Renal pelvis (tissue), 1 donor: ENCODE measurements at regions not wholly inside any gene's neighbourhood (a gene's known extent, or its start where the extent isn't known, plus 50 kb on each side); places are given as distances from the start of the nearest gene placed in this dataset.

Experiments
- DNase-seq: peaks from one replicate; pipeline ENCODE4 v3.0.0-alpha.2; 2013

DNA sequence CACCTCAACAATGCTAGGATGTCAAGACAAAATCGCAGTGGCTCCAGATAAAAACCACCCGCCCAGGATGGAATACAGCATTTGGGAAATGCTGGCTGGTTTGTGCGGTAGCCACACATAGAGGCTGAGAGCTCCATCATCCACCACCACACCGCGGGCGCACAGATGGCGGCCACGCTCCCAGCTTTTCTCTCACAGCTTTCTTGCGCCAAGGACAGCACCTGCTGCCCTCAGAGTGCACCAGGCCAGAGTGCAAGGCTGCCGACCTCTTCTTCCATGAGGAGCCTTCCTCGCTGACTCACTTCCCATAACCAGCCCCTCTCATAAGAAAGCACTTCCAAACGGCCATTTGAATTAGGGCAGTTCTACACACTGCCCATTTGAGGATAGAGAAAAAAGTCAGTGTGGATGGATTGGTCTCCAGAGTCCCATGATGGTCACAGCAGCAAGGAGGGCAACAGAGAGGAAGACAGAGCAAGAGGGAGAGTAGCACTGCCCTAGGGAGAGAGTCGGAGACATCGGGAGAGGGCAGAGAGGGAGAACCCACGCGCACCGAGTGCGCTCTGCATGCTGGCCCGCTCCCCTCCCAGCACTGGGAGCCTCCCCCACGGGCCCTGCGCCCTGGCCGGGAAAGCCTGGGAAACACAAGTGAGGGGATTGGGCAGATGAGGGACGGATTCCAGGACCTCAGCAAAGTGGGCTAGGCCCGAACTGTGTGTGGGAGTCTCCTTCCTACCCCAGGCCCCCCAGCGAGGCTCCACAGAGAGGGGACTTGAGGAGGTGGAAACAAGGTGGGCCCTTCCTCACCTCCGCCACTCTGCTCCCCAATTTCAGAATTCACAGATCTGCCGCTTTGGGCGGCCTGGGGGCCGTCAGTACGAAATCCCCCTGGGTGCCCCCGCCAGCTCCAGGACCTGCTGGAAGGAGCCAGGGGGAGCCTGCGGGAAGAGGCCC is 156.9 kb downstream of the USP12 start:
- DNase-seq: no peak

DNA sequence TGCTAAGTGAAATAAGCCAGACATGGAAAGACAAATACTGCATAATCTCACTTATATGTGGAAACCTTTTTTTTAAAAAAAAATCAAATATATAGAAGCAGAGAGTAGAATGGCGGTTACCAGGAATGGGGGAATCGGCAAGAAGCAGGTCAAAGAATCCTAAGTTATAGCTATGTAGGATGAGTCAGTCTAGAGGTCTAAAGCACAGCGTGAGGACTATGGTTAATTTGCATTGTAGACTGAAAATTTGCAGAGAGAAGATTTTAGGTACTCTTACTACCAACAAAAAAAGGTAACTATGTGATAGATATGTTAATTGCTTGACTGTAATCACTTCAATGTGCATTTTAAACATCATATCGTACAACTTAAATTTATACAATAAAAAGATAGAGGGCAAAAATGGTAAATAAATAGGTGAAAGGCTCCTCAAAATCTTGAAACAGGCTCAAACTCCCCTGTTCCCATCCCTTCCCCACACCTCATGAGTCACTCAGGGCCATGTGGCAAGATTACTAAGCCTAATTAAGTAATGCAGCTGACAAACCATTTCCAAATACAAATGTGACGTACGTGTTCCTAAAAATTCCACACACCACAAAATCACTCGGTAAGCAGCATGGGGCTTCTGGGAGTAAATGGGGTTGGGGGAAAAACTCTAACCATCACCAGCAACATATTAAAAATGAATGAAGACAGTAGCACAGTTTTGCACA is 159.0 kb downstream of the USP12 start:
- DNase-seq: no peak

DNA sequence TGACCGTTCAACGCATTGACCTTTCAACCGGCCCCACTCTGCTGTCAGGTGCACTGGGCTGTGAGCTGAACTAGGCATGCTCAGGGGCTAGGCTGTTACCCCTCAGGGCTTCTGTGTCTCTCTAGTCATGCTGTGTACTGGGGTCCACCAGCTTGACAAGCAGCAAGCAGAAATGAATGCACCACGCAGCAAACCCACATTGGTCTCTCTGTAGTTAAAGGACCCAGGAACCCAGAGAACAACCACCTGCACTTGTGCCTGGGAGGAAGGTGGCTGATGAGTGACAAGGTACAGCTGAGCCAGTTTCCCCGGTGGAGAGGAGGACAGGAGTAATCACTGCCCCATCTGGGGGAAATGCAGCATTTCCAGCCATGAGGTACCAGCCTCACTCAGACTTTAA is 159.9 kb downstream of the USP12 start:
- DNase-seq: no peak

DNA sequence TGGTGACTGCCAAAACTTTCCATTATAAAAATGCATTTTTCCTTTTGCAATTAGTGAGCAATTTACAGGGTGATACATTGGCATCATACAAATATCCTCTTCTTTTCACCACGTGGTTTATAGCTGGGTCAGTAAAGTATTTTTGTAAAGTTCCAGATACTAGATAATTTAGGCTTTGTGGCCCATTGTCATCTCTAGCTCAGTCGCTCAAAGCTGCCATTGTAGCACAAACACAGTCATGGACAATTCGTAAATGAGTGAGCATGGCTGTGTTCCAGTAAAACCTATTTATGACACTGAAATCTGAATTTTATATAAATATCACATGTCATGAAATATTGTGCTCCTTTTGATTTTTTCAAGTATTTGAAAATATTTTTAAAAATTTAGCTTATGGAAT is 162.9 kb downstream of the USP12 start:
- DNase-seq: no peak

DNA sequence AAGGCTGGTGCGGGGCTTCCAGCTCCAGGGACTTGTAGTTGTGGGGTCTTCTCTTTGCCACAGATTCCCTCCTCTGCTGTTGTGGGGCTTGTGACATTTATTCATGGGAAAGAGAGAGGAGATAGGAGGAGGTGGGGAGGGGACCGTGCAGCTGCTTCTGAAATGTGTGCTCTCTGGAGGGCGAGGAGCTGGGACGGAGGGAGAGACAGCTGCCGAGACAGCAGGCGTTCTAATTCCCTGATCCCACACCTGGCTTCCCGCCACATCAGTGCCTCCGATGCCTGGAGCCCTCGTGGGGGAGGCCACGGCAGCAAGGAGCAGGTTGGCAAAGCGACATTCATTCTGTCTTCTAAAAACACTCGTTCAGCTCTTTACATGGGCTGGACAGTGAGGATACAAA is 164.4 kb downstream of the USP12 start:
- DNase-seq: no peak

DNA sequence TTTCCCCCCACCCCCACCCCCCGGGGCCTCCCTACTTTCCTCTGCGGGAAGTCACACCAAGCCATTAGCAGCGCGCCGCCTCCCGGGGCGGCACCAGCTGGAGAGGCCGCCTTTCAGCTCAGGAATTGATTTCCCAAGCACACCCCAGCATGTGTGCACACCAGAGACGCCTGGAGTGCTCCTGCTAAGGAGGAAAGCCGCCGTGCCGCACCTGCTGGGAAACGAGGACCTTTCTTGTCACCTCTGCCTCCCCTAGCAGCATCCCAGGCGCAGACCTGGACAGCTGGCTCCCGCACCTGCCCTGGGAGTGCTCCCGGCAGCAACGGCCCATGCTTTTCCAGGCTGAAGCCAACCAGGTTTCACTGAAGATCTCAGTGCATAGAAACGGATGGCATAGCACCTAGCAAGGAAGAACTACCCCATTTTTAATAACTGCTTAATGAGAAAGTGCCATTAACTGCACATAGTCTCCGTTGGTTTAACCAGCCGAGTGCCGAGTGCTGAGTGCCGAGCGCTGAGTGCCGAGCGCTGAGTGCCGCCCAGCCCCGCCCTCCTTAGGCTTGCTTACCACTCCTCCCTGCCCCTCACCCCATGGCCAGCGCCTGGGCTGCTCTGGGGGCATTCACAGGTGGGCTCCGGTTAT is 165.0 kb downstream of the USP12 start:
- no peak for DNase-seq

DNA sequence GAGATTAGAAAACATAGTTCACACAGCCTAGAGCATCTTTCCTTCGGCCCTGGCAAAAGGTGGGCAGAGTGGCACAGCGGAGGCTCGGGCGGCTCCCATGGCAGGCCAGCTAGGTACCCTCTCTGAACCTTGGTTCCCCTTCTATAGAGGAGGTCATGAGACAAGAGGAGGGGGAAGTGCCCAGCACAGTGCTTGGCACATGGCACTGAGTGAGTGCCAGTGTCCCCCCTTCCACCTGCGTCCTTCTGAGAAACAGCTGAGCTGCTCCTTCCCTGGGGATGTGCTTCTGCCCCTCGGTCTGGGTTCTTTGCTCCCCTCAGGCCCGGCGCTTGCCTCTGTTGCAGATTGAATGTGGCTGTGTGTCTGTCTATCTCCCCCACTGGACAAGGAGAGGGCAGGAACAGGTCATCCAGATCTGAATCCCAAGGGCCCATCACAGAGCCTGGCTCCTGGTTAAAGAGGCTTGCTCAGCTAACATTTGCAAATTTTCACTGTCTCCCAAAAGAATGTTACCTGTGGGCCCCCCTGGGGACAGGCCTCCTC is 165.6 kb downstream of the USP12 start:
- no peak for DNase-seq

DNA sequence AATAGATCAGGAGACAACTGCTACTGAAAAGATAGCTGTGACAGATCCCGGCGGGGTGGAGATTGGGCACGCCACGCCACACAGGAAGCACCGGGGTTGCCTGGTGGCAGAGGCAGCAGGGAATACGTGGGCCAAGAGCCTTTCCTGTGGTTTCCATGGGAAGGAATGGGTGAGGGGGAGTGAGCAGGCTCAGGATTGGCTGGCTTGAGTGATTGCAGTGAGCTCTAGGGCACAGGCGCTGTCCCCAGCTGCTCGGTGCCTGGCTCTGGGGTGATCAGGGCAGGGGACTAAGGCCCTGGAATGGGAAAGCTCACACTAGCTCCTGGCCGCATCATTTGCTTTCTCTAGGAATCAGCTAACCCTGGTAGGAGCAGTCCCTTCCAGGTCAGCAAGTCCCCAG is 166.1 kb downstream of the USP12 start:
- DNase-seq: no peak

DNA sequence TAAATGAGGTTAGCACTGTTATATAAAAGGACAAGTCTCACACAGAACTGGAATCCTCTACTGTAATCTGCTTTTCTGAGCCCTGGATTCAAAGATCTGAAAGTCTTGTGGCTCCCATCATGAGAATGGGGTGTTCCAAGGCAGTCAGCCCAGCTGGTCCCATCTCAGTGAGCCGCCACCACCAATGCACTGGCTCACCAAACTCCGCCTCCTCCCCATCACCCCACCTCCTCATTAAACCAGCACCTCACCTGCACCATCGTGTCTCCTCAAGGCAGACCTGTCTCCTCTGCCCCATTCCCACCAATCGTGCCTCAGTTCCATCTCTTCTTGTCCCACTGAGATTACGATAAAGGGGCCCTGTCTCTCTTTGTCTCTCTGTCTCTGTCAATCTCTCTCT is 166.7 kb downstream of the USP12 start:
- DNase-seq: no peak

DNA sequence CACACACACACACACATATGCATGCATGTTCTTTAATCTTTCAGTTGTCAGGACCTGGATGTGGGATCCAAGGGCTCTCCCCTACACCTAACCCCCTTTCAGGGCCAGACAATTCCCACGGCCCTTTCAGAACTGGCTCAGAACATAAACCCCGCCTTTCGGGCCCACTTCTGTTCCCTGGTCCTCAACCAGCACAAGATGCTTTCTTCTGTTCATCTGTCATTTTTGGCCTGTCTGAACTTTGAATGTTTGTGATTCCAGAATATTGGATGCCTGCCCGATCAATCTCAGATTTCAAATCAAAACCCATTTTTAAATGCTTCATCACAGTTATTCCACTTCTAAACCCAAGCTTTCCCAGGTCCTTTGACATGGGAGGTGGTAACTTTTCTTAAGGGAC is 167.3 kb downstream of the USP12 start:
- DNase-seq: no peak

DNA sequence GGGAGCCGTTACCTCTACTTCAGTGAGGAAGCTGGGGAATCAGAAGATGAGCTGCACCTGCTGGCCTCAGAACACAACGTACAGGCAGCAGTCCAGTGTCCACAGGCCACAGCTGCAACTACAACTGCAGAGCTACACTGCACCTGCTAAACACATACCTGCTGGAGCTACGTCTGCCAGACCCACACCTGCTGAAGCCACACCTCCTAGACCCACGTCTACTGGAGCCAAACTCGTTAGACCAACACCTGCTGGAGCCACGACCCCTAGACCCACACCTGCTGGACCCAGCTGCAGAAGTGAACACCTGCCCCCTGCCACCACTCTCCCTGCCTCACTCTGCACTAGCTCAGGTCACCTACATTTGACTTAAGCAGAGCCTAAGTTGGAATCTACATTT is 169.9 kb downstream of the USP12 start:
- no peak for DNase-seq

DNA sequence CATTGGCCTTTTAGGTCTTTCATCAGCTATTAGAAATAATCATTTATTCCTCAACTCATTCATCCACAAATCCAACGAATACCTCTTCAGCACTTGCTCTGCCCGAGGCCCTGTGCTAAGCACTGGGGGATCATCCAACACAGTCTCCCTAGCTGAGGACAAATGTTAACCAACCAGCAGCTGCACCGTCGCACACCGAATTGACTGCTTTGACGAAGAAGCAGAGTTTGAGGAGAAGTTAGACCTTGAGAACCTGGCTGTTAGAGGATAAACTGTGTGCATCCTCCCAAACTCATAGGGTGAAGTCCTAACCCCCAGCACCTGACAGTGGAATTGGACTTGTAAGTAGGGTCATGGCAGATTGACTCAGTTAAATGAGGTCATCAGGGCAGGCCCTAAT is 170.9 kb downstream of the USP12 start:
- no peak for DNase-seq

DNA sequence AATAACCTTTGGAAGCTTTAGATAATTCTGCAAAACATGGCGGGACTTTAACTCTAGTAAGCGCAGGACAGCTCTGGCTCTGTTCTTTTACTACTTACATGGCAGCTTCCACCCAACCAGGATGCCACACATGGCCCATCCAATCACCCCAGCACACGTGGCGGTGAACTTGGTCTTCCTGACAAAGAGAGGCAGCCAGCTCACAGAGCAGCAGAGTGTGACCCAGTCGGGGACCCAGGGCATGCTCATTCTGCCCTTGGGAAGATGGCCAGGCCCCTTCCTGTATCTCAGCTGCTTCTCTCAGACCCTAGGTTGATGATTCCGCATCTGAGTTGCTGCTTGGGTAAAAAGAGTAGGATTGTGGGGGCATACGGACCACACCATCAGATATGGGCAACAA is 172.1 kb downstream of the USP12 start:
- DNase-seq: no peak

DNA sequence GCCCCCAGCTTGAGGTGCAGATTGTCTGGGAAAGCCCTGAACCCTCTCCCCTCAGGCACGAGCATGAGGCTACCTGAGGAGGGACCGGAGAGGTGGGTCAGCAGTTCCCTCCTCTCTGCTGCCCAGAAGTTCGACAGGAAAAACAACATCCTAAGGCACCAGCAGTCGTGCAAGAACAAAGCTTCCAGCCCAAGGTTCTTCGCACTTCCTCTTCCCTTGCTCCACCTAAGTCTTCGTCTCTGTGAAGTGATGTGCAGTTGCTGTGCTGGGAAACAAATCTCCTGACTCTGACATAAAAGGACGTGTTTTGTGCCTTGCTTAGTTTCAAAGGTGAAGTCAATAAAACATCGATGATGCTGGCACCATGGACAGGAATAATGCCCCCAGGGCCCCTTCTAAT is 173.3 kb downstream of the USP12 start:
- no peak for DNase-seq

DNA sequence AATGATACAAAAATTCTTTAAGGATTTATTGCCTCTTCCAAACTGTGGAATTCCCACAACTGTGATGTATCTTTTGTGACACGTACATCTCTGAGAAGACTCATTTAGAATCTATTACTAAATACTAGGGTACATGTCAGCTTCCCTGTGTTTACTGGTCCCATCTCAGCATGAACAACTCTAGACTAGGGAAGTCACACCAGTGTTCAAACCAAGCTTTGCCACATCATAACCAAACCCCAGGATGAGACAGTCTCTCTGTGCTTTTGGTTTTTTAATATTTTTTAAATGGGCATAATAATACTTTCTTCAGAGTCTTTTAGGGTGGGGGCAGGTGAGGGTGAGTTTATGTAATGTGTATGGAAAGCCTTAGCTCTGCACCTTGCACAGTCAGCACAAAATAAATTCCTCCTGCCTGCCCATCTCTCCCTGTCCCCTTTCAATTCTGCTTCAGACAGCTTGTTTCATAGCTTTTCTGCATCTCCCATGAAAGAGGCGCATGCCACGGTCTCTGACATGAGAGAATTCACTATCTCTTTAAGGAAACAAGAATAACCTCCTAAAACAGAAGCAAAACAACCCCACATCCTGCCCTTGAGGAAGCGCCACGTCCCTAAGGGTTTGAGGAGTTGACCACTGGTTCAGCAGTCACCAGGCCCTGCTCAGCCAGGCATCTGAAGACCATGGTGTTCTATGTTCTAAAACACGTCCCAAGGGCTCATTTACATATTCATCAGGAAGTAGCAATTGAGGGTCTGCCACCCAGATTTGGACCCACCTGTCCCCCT is 174.5 kb downstream of the USP12 start:
- DNase-seq: no peak

DNA sequence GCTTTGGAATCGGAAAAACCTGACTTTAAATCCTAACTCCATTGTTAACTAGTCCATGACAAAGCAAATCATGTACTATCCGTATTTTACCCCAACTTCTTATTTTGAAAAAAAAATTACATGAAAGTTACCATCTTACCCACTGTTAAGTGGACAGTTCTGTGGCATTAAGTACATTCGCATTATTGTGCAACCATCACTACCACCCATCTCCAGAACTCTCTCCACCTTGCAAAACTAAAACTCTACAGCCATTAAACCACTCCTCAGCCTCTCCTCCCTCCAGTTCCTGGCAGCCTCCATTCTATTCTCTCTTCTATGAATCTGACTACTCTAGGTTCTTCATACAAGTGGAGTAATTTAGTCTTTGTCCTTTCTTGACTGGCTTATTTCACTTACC is 176.5 kb downstream of the USP12 start:
- DNase-seq: no peak

DNA sequence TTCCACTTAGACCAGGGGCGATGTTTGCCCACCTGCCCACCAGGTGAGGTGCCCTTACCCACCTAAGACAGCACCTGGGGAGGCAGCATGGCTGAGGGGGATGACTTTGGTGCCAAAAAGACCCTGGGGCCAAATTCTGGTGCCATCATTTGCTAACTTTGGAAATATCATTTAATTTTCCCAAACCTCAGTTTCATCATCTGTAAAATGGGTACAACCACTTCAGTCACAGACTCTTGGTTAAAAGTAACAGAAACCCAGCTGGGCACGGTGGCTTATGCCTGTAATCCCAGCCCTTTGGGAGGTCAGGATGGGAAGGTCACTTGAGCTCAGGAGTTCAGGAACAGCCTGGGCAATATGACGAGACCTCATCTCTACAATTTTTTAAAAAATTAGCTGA is 177.8 kb downstream of the USP12 start:
- DNase-seq: no peak

DNA sequence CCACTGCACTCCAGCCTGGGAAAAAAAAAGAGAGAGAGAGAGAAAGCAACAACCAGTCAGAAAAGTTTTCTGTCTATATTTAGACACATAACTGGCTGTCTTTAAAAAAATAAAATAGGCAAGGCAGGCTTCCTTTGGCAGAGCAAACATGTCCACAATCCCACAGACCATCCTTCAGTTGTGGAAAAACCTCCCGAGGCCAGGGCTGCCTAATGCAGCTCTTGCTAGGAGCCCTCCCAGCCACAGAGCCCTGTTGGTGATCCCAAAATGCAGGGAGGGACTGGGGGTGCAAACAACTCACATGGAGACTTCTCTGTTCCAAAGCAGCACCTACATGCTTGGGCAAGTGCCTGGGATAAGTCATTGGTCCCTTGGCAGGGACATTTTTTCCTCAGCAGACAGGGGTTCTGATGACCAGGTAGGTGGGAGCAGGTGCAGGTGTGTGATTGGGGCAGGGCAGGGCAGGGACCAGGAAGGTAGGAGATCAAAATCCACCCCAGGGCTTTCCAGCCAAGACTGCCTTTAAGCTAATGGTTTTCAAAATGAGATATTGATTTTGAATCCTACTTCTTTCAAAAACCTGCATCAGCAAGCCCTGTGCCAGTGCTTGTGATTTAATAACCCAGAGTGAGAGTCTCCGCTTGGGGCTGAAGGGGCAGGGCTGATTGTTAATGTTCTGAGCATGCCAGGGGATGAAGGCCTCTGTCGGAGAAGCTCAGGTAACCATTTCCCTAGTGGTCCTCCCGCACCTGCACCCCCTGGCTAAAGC is 178.5 kb downstream of the USP12 start:
- DNase-seq: no peak

DNA sequence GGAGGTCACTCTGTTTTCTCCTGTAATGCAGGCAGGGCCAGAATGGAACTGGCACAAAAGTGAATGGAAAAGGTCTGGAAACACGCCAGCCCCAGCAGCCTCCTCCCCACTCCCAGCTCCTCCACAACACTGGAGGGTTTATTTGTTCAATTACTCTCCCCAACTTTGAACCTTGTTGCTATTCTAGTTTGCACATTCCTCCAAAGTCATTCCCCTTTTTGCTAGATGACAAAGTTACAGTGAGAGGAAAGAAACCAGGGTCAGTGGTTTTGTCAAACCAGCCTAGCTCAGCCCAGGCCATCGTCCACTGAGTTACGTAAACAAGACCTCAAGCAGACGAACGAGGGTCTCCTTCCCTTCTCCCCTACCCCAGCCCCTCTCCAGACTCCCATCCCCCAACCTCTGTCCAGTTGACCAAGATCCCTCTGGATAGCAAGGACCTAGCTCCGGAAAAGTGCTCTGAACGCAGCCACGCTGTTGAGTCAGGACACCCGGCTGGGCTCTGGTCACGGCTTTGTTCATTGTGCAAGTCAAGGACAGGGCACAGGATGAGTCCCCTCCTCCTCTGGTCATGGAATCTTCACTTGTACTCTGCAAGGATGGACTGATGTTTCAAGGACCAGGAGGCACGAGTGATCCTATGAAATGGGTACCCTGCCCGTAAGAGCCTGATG is 180.0 kb downstream of the USP12 start:
- DNase-seq: no peak

DNA sequence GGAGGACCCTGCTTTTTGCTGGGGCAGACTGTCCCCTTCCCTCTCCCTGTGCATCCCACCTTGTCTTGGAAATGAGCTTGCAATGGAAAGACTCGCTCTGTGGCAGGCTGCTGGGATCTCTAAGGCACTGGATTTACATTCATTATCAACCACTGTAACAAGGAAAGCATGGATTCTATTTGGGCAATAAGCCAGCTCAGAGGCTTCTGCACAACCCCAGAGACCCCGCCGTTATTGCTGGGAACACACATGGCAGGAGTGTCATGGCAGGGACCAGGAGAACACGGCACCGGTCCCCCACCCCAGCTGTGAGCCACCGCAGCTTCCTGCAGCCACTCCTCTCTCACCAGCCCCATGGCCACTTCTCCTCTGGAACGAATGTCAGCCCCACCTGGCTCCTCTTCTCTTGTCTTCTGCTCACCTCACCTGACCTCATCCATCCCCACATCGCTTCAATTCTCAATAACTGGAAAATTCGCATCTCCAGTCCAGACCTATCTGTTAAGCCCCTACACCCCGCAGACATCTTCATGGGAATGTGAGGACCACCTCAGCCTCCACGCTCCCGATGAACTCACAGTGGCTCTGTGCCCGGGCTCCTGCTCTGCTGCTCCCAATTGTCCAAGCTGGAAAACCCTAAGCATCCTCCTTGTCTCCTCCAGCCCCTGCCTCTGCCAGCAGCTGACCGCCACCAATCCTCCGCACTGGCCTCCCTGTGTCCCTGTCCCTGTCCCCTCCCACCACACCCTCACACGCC is 181.5 kb downstream of the USP12 start:
- no peak for DNase-seq
